PFSK-1 (cell line): ENCODE measurements at regions not wholly inside any gene's neighbourhood (a gene's known extent, or its start where the extent isn't known, plus 50 kb on each side); places are given as distances from the start of the nearest gene placed in this dataset.

ENCODE experiments used
- POLR2AphosphoS5 ChIP-seq: IDR thresholded peaks from 2 replicates; pipeline ENCODE4 v1.6.1; 2012; ENCODE audit warnings: low read depth, mild to moderate bottlenecking, control low read depth, low read length, moderate library complexity
- TAF1 ChIP-seq: IDR thresholded peaks from 2 replicates; pipeline ENCODE4 v1.6.1; 2012; ENCODE audit warnings: low read length, control low read depth, borderline replicate concordance; ENCODE audit not compliant: insufficient read depth
- TF ChIP-seq, protein P1 (sequence below), 2 experiments: IDR thresholded peaks; 2 replicates each; pipeline versions ENCODE4 v1.6.1 to v1.8.0; 2011 to 2012; ENCODE audit warnings: low read depth in 2 of 2, low read length in 2 of 2, control low read depth in 1 of 2, inconsistent platforms in 1 of 2, mild to moderate bottlenecking in 1 of 2, moderate library complexity in 1 of 2; ENCODE audit not compliant: insufficient read depth in 1 of 2

DNA sequence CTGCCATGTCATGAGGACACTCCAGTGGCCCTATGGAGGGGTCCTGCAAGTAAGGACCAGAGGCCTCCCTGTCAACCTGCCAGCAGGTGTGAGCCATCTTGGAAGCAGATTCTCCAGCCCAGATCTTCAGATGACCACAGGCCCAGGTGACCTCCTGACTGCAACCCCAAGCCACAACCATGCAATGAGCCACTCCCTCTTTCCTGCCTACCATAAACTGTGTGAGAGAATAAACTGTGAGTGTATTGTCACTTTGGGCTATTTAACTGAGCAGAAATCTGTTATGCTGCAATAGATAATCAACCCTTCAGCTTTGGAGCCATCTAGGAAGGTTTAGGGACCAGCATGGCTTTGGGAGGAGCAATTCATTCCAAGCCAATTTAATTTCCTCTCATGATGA lies 367.9 kb downstream of the SHQ1 start:
- TF ChIP-seq, protein P1, sequence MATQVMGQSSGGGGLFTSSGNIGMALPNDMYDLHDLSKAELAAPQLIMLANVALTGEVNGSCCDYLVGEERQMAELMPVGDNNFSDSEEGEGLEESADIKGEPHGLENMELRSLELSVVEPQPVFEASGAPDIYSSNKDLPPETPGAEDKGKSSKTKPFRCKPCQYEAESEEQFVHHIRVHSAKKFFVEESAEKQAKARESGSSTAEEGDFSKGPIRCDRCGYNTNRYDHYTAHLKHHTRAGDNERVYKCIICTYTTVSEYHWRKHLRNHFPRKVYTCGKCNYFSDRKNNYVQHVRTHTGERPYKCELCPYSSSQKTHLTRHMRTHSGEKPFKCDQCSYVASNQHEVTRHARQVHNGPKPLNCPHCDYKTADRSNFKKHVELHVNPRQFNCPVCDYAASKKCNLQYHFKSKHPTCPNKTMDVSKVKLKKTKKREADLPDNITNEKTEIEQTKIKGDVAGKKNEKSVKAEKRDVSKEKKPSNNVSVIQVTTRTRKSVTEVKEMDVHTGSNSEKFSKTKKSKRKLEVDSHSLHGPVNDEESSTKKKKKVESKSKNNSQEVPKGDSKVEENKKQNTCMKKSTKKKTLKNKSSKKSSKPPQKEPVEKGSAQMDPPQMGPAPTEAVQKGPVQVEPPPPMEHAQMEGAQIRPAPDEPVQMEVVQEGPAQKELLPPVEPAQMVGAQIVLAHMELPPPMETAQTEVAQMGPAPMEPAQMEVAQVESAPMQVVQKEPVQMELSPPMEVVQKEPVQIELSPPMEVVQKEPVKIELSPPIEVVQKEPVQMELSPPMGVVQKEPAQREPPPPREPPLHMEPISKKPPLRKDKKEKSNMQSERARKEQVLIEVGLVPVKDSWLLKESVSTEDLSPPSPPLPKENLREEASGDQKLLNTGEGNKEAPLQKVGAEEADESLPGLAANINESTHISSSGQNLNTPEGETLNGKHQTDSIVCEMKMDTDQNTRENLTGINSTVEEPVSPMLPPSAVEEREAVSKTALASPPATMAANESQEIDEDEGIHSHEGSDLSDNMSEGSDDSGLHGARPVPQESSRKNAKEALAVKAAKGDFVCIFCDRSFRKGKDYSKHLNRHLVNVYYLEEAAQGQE (IDR thresholded peaks at IDR 0.05; ENCODE audit: insufficient read depth in 1 of 2, low read depth in 2 of 2, low read length in 2 of 2): no peak
- TF ChIP-seq TAF1: no peak
- no peak for TF ChIP-seq POLR2AphosphoS5
